GM12892 (cell line): ENCODE measurements at regions not wholly inside any gene's neighbourhood (a gene's known extent, or its start where the extent isn't known, plus 50 kb on each side); places are given as distances from the start of the nearest gene placed in this dataset.
"Not testable (repeated sequence)": the region's sequence is repeated elsewhere in the genome, so short reads cannot be mapped to it uniquely, and the experiment has no call there.

ENCODE experiments used
- POLR2AphosphoS5 ChIP-seq: IDR thresholded peaks from 2 replicates; pipeline ENCODE4 v1.6.1; 2011; ENCODE audit warnings: low read depth, low read length, control low read depth
- TAF1 ChIP-seq: IDR thresholded peaks from 2 replicates; pipeline ENCODE4 v1.6.1; 2011; ENCODE audit warnings: low read depth, mild to moderate bottlenecking, control low read depth, low read length, borderline replicate concordance

DNA sequence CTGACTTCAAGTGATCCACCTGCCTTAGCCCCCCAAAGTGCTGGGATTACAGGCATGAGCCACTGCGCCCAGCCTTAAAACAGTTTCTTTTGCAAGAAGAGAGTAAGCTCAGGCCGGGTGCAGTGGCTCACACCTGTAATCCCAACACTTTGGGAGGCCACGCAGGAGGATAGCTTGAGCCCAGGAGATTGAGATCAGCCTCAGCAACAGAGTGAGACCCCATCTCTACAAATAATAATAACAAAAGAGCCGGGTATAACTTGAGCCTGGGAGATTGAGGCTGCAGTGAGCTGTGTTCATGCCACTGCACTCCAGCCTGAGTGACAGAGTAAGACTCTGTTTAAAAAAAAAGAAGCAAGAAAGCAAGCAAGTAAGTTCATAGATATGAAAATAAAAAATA, 482.9 kb downstream of the FAT4 start:
- TF ChIP-seq POLR2AphosphoS5, TAF1: not testable (repeated sequence)
